HepG2 (cell line): ENCODE measurements at regions not wholly inside any gene's neighbourhood (a gene's known extent, or its start where the extent isn't known, plus 50 kb on each side); places are given as distances from the start of the nearest gene placed in this dataset.

ENCODE experiments used
- ATAC-seq: fragments of 200-7000 bp; cut with Tn5 transposase; 3 replicates; pipeline ENCODE4 v1.9.1; 2020; ENCODE audit warnings: mild to moderate bottlenecking, moderate library complexity
- BruUV-seq: library from RNA; stranded (reverse); fragments of 400-500 nt; replicated peaks from 2 replicates; lab custom pipeline; 2021; lab: Mats Ljungman, UMichigan
- CTCF ChIA-PET: fragments of 300-600 bp; formaldehyde crosslinking; extraction: SDS; loops from one replicate; lab custom pipeline; 2021; ENCODE audit warnings: low total read pairs, inconsistent platforms, low intra/inter-chr PET ratio; lab: Yijun Ruan, JAX
- POLR2A ChIA-PET: fragments of 350-600 bp; sonication (Branson Sonifier 250); formaldehyde crosslinking; loops from one replicate; lab custom pipeline; 2020; ENCODE audit warnings: antibody characterized with exemption, inconsistent platforms; lab: Yijun Ruan, JAX
- DNase-seq: peaks from one replicate; pipeline ENCODE4 v3.0.0-alpha.2; 2015; ENCODE audit warnings: low spot score
- FAIRE-seq: peaks from 3 replicates; lab custom pipeline; 2011; peaks lifted over from hg19 to GRCh38; lab: Jason Lieb, UNC
- H2AFZ ChIP-seq: one replicate; pipeline ENCODE4 v1.6.1; 2011; ENCODE audit warnings: low read length, inconsistent platforms
- H3K27ac ChIP-seq: fragments of 300-600 bp; 3 replicates; pipeline ENCODE4 v1.8.0; 2011; ENCODE audit warnings: mixed run types, mild to moderate bottlenecking, mixed read lengths, low read length, inconsistent platforms; ENCODE audit not compliant: insufficient read depth; ENCODE audit errors: extremely low read length
- H3K27me3 ChIP-seq, 2 experiments: fragments of 200-600 bp in 1 of 2; 2 replicates in 1 of 2; 3 replicates in 1 of 2; pipeline versions ENCODE4 v1.6.0 to v1.8.0; 2011; ENCODE audit warnings: low read length in 2 of 2, mild to moderate bottlenecking in 2 of 2, moderate library complexity in 2 of 2, inconsistent platforms in 1 of 2; ENCODE audit not compliant: insufficient read depth in 2 of 2, control insufficient read depth in 1 of 2
- H3K36me3 ChIP-seq, 2 experiments: fragments of 200-600 bp in 1 of 2; replicated peaks in 1 of 2; 2 replicates in 1 of 2; 3 replicates in 1 of 2; pipeline versions ENCODE4 v1.5.1 to v1.8.0; 2011; ENCODE audit warnings: low read length in 2 of 2, inconsistent platforms in 1 of 2; ENCODE audit not compliant: insufficient read depth in 2 of 2, control insufficient read depth in 1 of 2
- H3K4me1 ChIP-seq: 2 replicates; pipeline ENCODE4 v1.5.1; 2012; ENCODE audit warnings: low read length, inconsistent platforms; ENCODE audit not compliant: insufficient read depth
- H3K4me2 ChIP-seq: 2 replicates; pipeline ENCODE4 v1.6.0; 2011; ENCODE audit warnings: low read depth, low read length, inconsistent platforms
- H3K4me3 ChIP-seq, 3 experiments: fragments of 200-600 bp in 1 of 3; sonication (generic), shearing (Covaris generic) in 1 of 3; replicated peaks in 1 of 3; 2 replicates each; pipeline ENCODE4 v1.5.1; 2011 to 2016; ENCODE audit warnings: low read length in 3 of 3, inconsistent platforms in 2 of 3, low read depth in 2 of 3, mild to moderate bottlenecking in 2 of 3, control low read depth in 1 of 3, mixed read lengths in 1 of 3; ENCODE audit not compliant: insufficient read depth in 1 of 3
- H3K79me2 ChIP-seq: one replicate; pipeline ENCODE4 v1.6.1; 2011; ENCODE audit warnings: low read length, inconsistent platforms; ENCODE audit not compliant: insufficient read depth
- H3K9ac ChIP-seq: 2 replicates; pipeline ENCODE4 v1.6.0; 2011; ENCODE audit warnings: mild to moderate bottlenecking, low read depth, low read length, inconsistent platforms; ENCODE audit not compliant: insufficient read depth
- H3K9me3 ChIP-seq: 2 replicates; pipeline ENCODE4 v1.5.1; 2012; ENCODE audit warnings: mild to moderate bottlenecking, low read length
- H4K20me1 ChIP-seq: 2 replicates; pipeline ENCODE4 v1.6.0; 2011; ENCODE audit warnings: inconsistent platforms, mild to moderate bottlenecking, low read length, moderate library complexity; ENCODE audit not compliant: insufficient read depth
- DNMT3B ChIP-seq: conservative IDR thresholded peaks from 2 replicates; pipeline ENCODE4 v1.6.1; 2016; ENCODE audit warnings: missing biosample characterization, control low read depth
- HCFC1 ChIP-seq: fragments of 150-350 bp; IDR thresholded peaks from 2 replicates; pipeline ENCODE4 v1.6.1; 2014; ENCODE audit warnings: low read depth, low read length
- JARID2 ChIP-seq: sonication (generic); formaldehyde crosslinking; IDR thresholded peaks from 2 replicates; pipeline ENCODE4 v1.8.1; 2023; ENCODE audit warnings: missing genetic modification reagents, inconsistent platforms; ENCODE audit not compliant: insufficient replicate concordance
- SP4 ChIP-seq: sonication (generic); formaldehyde crosslinking; IDR thresholded peaks from 2 replicates; pipeline ENCODE4 v1.8.1; 2023; ENCODE audit warnings: mild to moderate bottlenecking, missing genetic modification reagents
- ZNF704 ChIP-seq: sonication (generic); formaldehyde crosslinking; IDR thresholded peaks from 2 replicates; pipeline ENCODE4 v1.8.1; 2023; ENCODE audit warnings: mild to moderate bottlenecking, inconsistent platforms, moderate library complexity, missing genetic modification reagents, borderline replicate concordance
- WGBS: methylation state at CpG from one replicate; pipeline ENCODE4 v1.1.6; 2017; ENCODE audit warnings: low lambda C conversion rate; 5-methylcytosine and 5-hydroxymethylcytosine counted together
- in situ Hi-C: cut with HindIII; loops from 2 replicates; pipeline ENCODE4 v1.10.0; 2017; ENCODE audit warnings: low pct_unique_long_range_greater_than_20kb; ENCODE audit not compliant: extremely low pct_ligation_motif_present
- intact Hi-C: fragments of 100-400 bp; cut with micrococcal nuclease; formaldehyde crosslinking; loops from one replicate; pipeline ENCODE4 v1.10.0; 2022; ENCODE audit not compliant: unreplicated experiment
- TF ChIP-seq, protein P1 (sequence below): sonication (generic); formaldehyde crosslinking; IDR thresholded peaks from 2 replicates; pipeline ENCODE4 v1.5.0; 2020; ENCODE audit warnings: missing genetic modification reagents
- TF ChIP-seq, protein P2 (sequence below): fragments of 450-650 bp; IDR thresholded peaks from 2 replicates; pipeline ENCODE4 v1.6.1; 2017
- TF ChIP-seq, protein P3 (sequence below): sonication (generic); formaldehyde crosslinking; IDR thresholded peaks from 2 replicates; pipeline ENCODE4 v1.4.0; 2020; ENCODE audit warnings: mild to moderate bottlenecking, low read depth, missing genetic modification reagents

- Histone ChIP-seq H3K4me3 (no peak overlapping the region), H2AFZ (no peak overlapping the region), H3K27me3 (no peaks in the 10 kb centered on the region), H3K27ac (no peak overlapping the region), H3K79me2 (no peaks in the 10 kb centered on the region), H3K9ac (no peak overlapping the region), H4K20me1 (no peaks in the 10 kb centered on the region), H3K4me1 (no peaks in the 10 kb centered on the region), H3K36me3 (no peaks in the 10 kb centered on the region), H3K9me3 (peaks cover 17% of the 10 kb centered on the region), H3K4me2 (no peak overlapping the region)
- intact Hi-C loops = no loop called here
- ChIA-PET POLR2A (no interaction called here), CTCF (no interaction called here)
- TF ChIP-seq, protein P1, sequence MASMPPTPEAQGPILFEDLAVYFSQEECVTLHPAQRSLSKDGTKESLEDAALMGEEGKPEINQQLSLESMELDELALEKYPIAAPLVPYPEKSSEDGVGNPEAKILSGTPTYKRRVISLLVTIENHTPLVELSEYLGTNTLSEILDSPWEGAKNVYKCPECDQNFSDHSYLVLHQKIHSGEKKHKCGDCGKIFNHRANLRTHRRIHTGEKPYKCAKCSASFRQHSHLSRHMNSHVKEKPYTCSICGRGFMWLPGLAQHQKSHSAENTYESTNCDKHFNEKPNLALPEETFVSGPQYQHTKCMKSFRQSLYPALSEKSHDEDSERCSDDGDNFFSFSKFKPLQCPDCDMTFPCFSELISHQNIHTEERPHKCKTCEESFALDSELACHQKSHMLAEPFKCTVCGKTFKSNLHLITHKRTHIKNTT (CRISPR knock-in tag) = no peak
- TF ChIP-seq, protein P2, sequence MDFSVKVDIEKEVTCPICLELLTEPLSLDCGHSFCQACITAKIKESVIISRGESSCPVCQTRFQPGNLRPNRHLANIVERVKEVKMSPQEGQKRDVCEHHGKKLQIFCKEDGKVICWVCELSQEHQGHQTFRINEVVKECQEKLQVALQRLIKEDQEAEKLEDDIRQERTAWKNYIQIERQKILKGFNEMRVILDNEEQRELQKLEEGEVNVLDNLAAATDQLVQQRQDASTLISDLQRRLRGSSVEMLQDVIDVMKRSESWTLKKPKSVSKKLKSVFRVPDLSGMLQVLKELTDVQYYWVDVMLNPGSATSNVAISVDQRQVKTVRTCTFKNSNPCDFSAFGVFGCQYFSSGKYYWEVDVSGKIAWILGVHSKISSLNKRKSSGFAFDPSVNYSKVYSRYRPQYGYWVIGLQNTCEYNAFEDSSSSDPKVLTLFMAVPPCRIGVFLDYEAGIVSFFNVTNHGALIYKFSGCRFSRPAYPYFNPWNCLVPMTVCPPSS = no peak
- TF ChIP-seq HCFC1 = no peak
- no peak for TF ChIP-seq SP4 (CRISPR knock-in tag)
- TF ChIP-seq, protein P3, sequence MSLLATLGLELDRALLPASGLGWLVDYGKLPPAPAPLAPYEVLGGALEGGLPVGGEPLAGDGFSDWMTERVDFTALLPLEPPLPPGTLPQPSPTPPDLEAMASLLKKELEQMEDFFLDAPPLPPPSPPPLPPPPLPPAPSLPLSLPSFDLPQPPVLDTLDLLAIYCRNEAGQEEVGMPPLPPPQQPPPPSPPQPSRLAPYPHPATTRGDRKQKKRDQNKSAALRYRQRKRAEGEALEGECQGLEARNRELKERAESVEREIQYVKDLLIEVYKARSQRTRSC (CRISPR knock-in tag) = no peak
- no peak for TF ChIP-seq JARID2 (CRISPR knock-in tag)
- TF ChIP-seq ZNF704 (CRISPR knock-in tag) = no peak
- no peak for TF ChIP-seq DNMT3B (CRISPR knock-in tag)
- DNase-seq (no peak), ATAC-seq (no peak), FAIRE-seq (no peak)
- WGBS = 0% methylated on average over 1 of the region's 1 CpG
- in situ Hi-C loops = no loop called here
- BruUV-seq = no TSS peak
Measured at GRCh38 chr4:33270403-33270802, 2550.2 kb downstream of the PCDH7 start.
